ENCODE measurements at regions not wholly inside any gene's neighbourhood (a gene's known extent, or its start where the extent isn't known, plus 50 kb on each side); places are given as distances from the start of the nearest gene placed in this dataset.

- H3K79me1 ChIP-seq (ENCODE audit: low read length) = no peaks in the 10 kb centered on the region
- H2BK5ac ChIP-seq (ENCODE audit: low read length) = no peak overlapping the region
- H3K27me3 ChIP-seq (ENCODE audit: insufficient read depth, low read length, poor library complexity) = no peaks in the 10 kb centered on the region
- H3K23ac ChIP-seq (ENCODE audit: low read length) = no peak overlapping the region
- H2BK120ac ChIP-seq (ENCODE audit: low read depth, low read length) = no peak overlapping the region
- H3K4me1 ChIP-seq (ENCODE audit: control insufficient read depth, low read depth, low read length) = no peaks in the 10 kb centered on the region
- H3K27ac ChIP-seq (ENCODE audit: low read depth, low read length) = no peak overlapping the region
- no peak overlapping the region for H3K18ac ChIP-seq (ENCODE audit: low read length)
- H4K5ac ChIP-seq (ENCODE audit: low read length) = no peak overlapping the region
- DNase-seq = no peak
- H2AK5ac ChIP-seq (ENCODE audit: low read length) = no peak overlapping the region
- H3K4me3 ChIP-seq (ENCODE audit: low read length) = no peak overlapping the region
- H2BK15ac ChIP-seq (replicated peaks; ENCODE audit: low read depth) = no peak overlapping the region
- H3K9ac ChIP-seq (ENCODE audit: low read length) = no peak overlapping the region
- no CpG with 5 or more reads among the region's 3 CpGs for WGBS (ENCODE audit: extremely low coverage, insufficient coverage, low lambda C conversion rate)
- H3K79me2 ChIP-seq (ENCODE audit: control insufficient read depth, insufficient read depth, low read length) = no peaks in the 10 kb centered on the region
- H3K56ac ChIP-seq (ENCODE audit: low read length) = no peak overlapping the region
- no peak overlapping the region for H3K4me2 ChIP-seq (ENCODE audit: low read length)
- H3K36me3 ChIP-seq (ENCODE audit: control insufficient read depth, insufficient read depth, low read length) = no peaks in the 10 kb centered on the region
- no peak overlapping the region for H3K4ac ChIP-seq (ENCODE audit: low read depth, low read length)
- H4K8ac ChIP-seq (ENCODE audit: low read depth, low read length) = no peak overlapping the region
Observed at GRCh38 chr18:56120782-56121181, 517.6 kb downstream of the TXNL1 start.

GRCh38 chr18:56119681-56120080 is 518.7 kb downstream of the TXNL1 start:
- H4K5ac ChIP-seq (ENCODE audit: low read length) = no peak overlapping the region
- H2BK15ac ChIP-seq (replicated peaks; ENCODE audit: low read depth) = no peak overlapping the region
- H3K79me2 ChIP-seq (ENCODE audit: control insufficient read depth, insufficient read depth, low read length) = no peaks in the 10 kb centered on the region
- no peak overlapping the region for H3K56ac ChIP-seq (ENCODE audit: low read length)
- H3K18ac ChIP-seq (ENCODE audit: low read length) = no peak overlapping the region
- no peak overlapping the region for H4K8ac ChIP-seq (ENCODE audit: low read depth, low read length)
- H3K4ac ChIP-seq (ENCODE audit: low read depth, low read length) = no peak overlapping the region
- no peaks in the 10 kb centered on the region for H3K79me1 ChIP-seq (ENCODE audit: low read length)
- H3K4me1 ChIP-seq (ENCODE audit: control insufficient read depth, low read depth, low read length) = no peaks in the 10 kb centered on the region
- no peak overlapping the region for H3K4me2 ChIP-seq (ENCODE audit: low read length)
- H3K36me3 ChIP-seq (ENCODE audit: control insufficient read depth, insufficient read depth, low read length) = no peaks in the 10 kb centered on the region
- no peak overlapping the region for H3K4me3 ChIP-seq (ENCODE audit: low read length)
- no peak overlapping the region for H2AK5ac ChIP-seq (ENCODE audit: low read length)
- WGBS (ENCODE audit: extremely low coverage, insufficient coverage, low lambda C conversion rate) = no CpG with 5 or more reads among the region's 4 CpGs
- no peak overlapping the region for H3K9ac ChIP-seq (ENCODE audit: low read length)
- H3K23ac ChIP-seq (ENCODE audit: low read length) = no peak overlapping the region
- no peaks in the 10 kb centered on the region for H3K27me3 ChIP-seq (ENCODE audit: insufficient read depth, low read length, poor library complexity)
- no peak overlapping the region for H2BK5ac ChIP-seq (ENCODE audit: low read length)
- DNase-seq = no peak
- H2BK120ac ChIP-seq (ENCODE audit: low read depth, low read length) = no peak overlapping the region
- H3K27ac ChIP-seq (ENCODE audit: low read depth, low read length) = no peak overlapping the region

GRCh38 chr18:56118422-56118821 is 520.0 kb downstream of the TXNL1 start:
- no peaks in the 10 kb centered on the region for H3K36me3 ChIP-seq (ENCODE audit: control insufficient read depth, insufficient read depth, low read length)
- H3K27ac ChIP-seq (ENCODE audit: low read depth, low read length) = no peak overlapping the region
- no peak overlapping the region for H3K56ac ChIP-seq (ENCODE audit: low read length)
- H3K18ac ChIP-seq (ENCODE audit: low read length) = no peak overlapping the region
- no peak overlapping the region for H3K4me2 ChIP-seq (ENCODE audit: low read length)
- no peaks in the 10 kb centered on the region for H3K4me1 ChIP-seq (ENCODE audit: control insufficient read depth, low read depth, low read length)
- no peak overlapping the region for H4K8ac ChIP-seq (ENCODE audit: low read depth, low read length)
- no peak overlapping the region for H3K23ac ChIP-seq (ENCODE audit: low read length)
- no peaks in the 10 kb centered on the region for H3K79me2 ChIP-seq (ENCODE audit: control insufficient read depth, insufficient read depth, low read length)
- no peak overlapping the region for H3K9ac ChIP-seq (ENCODE audit: low read length)
- no peak overlapping the region for H2BK120ac ChIP-seq (ENCODE audit: low read depth, low read length)
- H2BK15ac ChIP-seq (replicated peaks; ENCODE audit: low read depth) = no peak overlapping the region
- DNase-seq = no peak
- H3K79me1 ChIP-seq (ENCODE audit: low read length) = no peaks in the 10 kb centered on the region
- WGBS (ENCODE audit: extremely low coverage, insufficient coverage, low lambda C conversion rate) = no CpG with 5 or more reads among the region's 2 CpGs
- no peak overlapping the region for H3K4me3 ChIP-seq (ENCODE audit: low read length)
- no peak overlapping the region for H3K4ac ChIP-seq (ENCODE audit: low read depth, low read length)
- no peaks in the 10 kb centered on the region for H3K27me3 ChIP-seq (ENCODE audit: insufficient read depth, low read length, poor library complexity)
- no peak overlapping the region for H4K5ac ChIP-seq (ENCODE audit: low read length)
- H2AK5ac ChIP-seq (ENCODE audit: low read length) = no peak overlapping the region
- H2BK5ac ChIP-seq (ENCODE audit: low read length) = no peak overlapping the region

GRCh38 chr18:56115071-56116015 is 523.0 kb downstream of the TXNL1 start:
- Histone ChIP-seq H3K79me1 (ENCODE audit: low read length) (no peaks in the 10 kb centered on the region), H3K27ac (ENCODE audit: low read depth, low read length) (no peak overlapping the region), H3K4ac (ENCODE audit: low read depth, low read length) (no peak overlapping the region), H3K9ac (ENCODE audit: low read length) (no peak overlapping the region), H2AK5ac (ENCODE audit: low read length) (no peak overlapping the region), H3K56ac (ENCODE audit: low read length) (no peak overlapping the region), H3K36me3 (ENCODE audit: control insufficient read depth, insufficient read depth, low read length) (no peaks in the 10 kb centered on the region), H3K27me3 (ENCODE audit: insufficient read depth, low read length, poor library complexity) (no peaks in the 10 kb centered on the region), H3K18ac (ENCODE audit: low read length) (no peak overlapping the region), H2BK15ac (replicated peaks; ENCODE audit: low read depth) (no peak overlapping the region), H3K23ac (ENCODE audit: low read length) (no peak overlapping the region), H3K4me1 (ENCODE audit: control insufficient read depth, low read depth, low read length) (no peaks in the 10 kb centered on the region), H3K4me2 (ENCODE audit: low read length) (no peak overlapping the region), H3K79me2 (ENCODE audit: control insufficient read depth, insufficient read depth, low read length) (no peaks in the 10 kb centered on the region), H2BK5ac (ENCODE audit: low read length) (no peak overlapping the region), H2BK120ac (ENCODE audit: low read depth, low read length) (no peak overlapping the region), H3K4me3 (ENCODE audit: low read length) (no peak overlapping the region), H4K5ac (ENCODE audit: low read length) (no peak overlapping the region), H4K8ac (ENCODE audit: low read depth, low read length) (no peak overlapping the region)
- WGBS (ENCODE audit: extremely low coverage, insufficient coverage, low lambda C conversion rate) = no CpG with 5 or more reads among the region's 6 CpGs
- no peak for DNase-seq

- no peak overlapping the region for H4K8ac ChIP-seq (ENCODE audit: low read depth, low read length)
- no peak overlapping the region for H3K18ac ChIP-seq (ENCODE audit: low read length)
- no peak overlapping the region for H2BK15ac ChIP-seq (replicated peaks; ENCODE audit: low read depth)
- no peak overlapping the region for H3K23ac ChIP-seq (ENCODE audit: low read length)
- H3K4ac ChIP-seq (ENCODE audit: low read depth, low read length) = no peak overlapping the region
- no peak overlapping the region for H2BK5ac ChIP-seq (ENCODE audit: low read length)
- no peak overlapping the region for H2BK120ac ChIP-seq (ENCODE audit: low read depth, low read length)
- H3K9ac ChIP-seq (ENCODE audit: low read length) = no peak overlapping the region
- no peak overlapping the region for H4K5ac ChIP-seq (ENCODE audit: low read length)
- H3K4me3 ChIP-seq (ENCODE audit: low read length) = no peak overlapping the region
- no peak overlapping the region for H2AK5ac ChIP-seq (ENCODE audit: low read length)
- H3K4me2 ChIP-seq (ENCODE audit: low read length) = no peak overlapping the region
- no peaks in the 10 kb centered on the region for H3K4me1 ChIP-seq (ENCODE audit: control insufficient read depth, low read depth, low read length)
- WGBS (ENCODE audit: extremely low coverage, insufficient coverage, low lambda C conversion rate) = no CpG with 5 or more reads among the region's 1 CpG
- no peak overlapping the region for H3K56ac ChIP-seq (ENCODE audit: low read length)
- no peak overlapping the region for H3K27ac ChIP-seq (ENCODE audit: low read depth, low read length)
- no peaks in the 10 kb centered on the region for H3K27me3 ChIP-seq (ENCODE audit: insufficient read depth, low read length, poor library complexity)
- no peaks in the 10 kb centered on the region for H3K79me2 ChIP-seq (ENCODE audit: control insufficient read depth, insufficient read depth, low read length)
- H3K79me1 ChIP-seq (ENCODE audit: low read length) = no peaks in the 10 kb centered on the region
- no peaks in the 10 kb centered on the region for H3K36me3 ChIP-seq (ENCODE audit: control insufficient read depth, insufficient read depth, low read length)
- no peak for DNase-seq
Observed at GRCh38 chr18:56112984-56113383, 525.0 kb upstream of the TCF4 start.
